Endodermal cell (in vitro differentiated cells): ENCODE measurements at regions not wholly inside any gene's neighbourhood (a gene's known extent, or its start where the extent isn't known, plus 50 kb on each side); places are given as distances from the start of the nearest gene placed in this dataset.

Experiments
- DNase-seq: peaks from one replicate; pipeline ENCODE4 v3.0.0-alpha.2; 2017
- H3K27ac ChIP-seq: 2 replicates; pipeline ENCODE4 v1.5.1; 2013; ENCODE audit warnings: mild to moderate bottlenecking, low read depth, low read length, moderate library complexity
- H3K27me3 ChIP-seq: 2 replicates; pipeline ENCODE4 v1.6.1; 2013; ENCODE audit warnings: mild to moderate bottlenecking, low read length, moderate library complexity; ENCODE audit not compliant: insufficient read depth, control insufficient read depth, poor library complexity, severe bottlenecking
- H3K36me3 ChIP-seq: 2 replicates; pipeline ENCODE4 v1.7.0; 2013; ENCODE audit warnings: mild to moderate bottlenecking, low read length, moderate library complexity; ENCODE audit not compliant: control insufficient read depth, insufficient read depth
- H3K4me1 ChIP-seq: one replicate; pipeline ENCODE4 v1.7.0; 2013; ENCODE audit warnings: low read length; ENCODE audit not compliant: control insufficient read depth, insufficient read depth
- H3K4me3 ChIP-seq: 2 replicates; pipeline ENCODE4 v1.5.1; 2013; ENCODE audit warnings: mild to moderate bottlenecking, low read length, moderate library complexity
- H3K9ac ChIP-seq: 2 replicates; pipeline ENCODE4 v1.6.1; 2013; ENCODE audit warnings: mild to moderate bottlenecking, low read length, moderate library complexity; ENCODE audit not compliant: poor library complexity, severe bottlenecking; ENCODE audit errors: extremely low read depth
- H3K9me3 ChIP-seq: 2 replicates; pipeline ENCODE4 v1.6.1; 2013; ENCODE audit warnings: mild to moderate bottlenecking, low read length, moderate library complexity; ENCODE audit not compliant: control insufficient read depth
- H3K27ac Mint-ChIP-seq: 2 replicates; pipeline ENCODE4 v1.8.0; 2020; ENCODE audit warnings: mixed read lengths
- H3K27me3 Mint-ChIP-seq: 2 replicates; pipeline ENCODE4 v1.8.0; 2021; ENCODE audit warnings: mild to moderate bottlenecking, mixed read lengths; ENCODE audit not compliant: insufficient read depth
- H3K36me3 Mint-ChIP-seq: 2 replicates; pipeline ENCODE4 v1.8.0; 2020; ENCODE audit warnings: low read depth, mixed read lengths
- H3K4me1 Mint-ChIP-seq: 2 replicates; pipeline ENCODE4 v1.8.0; 2020; ENCODE audit warnings: mixed read lengths
- H3K4me3 Mint-ChIP-seq: 2 replicates; pipeline ENCODE4 v1.8.0; 2020; ENCODE audit warnings: mild to moderate bottlenecking, moderate library complexity, mixed read lengths
- H3K9me3 Mint-ChIP-seq: 2 replicates; pipeline ENCODE4 v1.8.0; 2020; ENCODE audit warnings: mild to moderate bottlenecking, mixed read lengths
- WGBS, 2 experiments: methylation state at CpG; one replicate each; pipeline versions ENCODE4 v1.1.5 to v1.1.7; 2013; ENCODE audit warnings: missing lambda C conversion rate in 2 of 2, mixed read lengths in 1 of 2; ENCODE audit not compliant: insufficient coverage in 1 of 2, insufficient read length in 1 of 2; 5-methylcytosine and 5-hydroxymethylcytosine counted together
- TF ChIP-seq, protein P1 (sequence below): fragments of 200-600 bp; sonication (generic); conservative IDR thresholded peaks from 2 replicates; pipeline ENCODE4 v1.5.0; 2021; ENCODE audit warnings: antibody characterized with exemption, mild to moderate bottlenecking

DNA sequence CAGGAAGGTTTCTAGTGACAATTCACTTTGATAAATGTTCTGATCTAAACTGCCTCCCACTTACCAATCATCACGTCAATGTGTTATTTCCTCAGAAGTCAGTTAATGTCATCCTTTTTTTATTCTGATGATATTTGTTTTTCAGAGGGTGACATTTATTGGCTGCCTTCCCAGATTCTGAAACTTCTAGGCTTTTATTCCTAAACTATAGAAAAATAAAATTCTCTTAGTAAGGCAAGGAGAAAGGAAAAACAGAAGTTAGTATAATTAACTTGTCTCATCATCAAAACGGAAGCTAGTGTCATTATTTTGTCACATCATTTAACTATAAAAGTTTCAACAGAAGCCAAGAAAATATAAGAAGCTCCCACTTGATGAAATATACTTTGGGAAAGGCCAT, 100.0 kb upstream of the C3orf80 start:
- Mint-ChIP-seq H3K27me3 (no peaks in the 10 kb centered on the region), H3K27ac (no peak overlapping the region), H3K4me1 (no peaks in the 10 kb centered on the region), H3K9me3 (peaks cover 4% of the 10 kb centered on the region), H3K4me3 (no peak overlapping the region), H3K36me3 (no peaks in the 10 kb centered on the region)
- DNase-seq, result no peak
- Histone ChIP-seq H3K27ac (no peak overlapping the region), H3K9me3 (no peaks in the 10 kb centered on the region), H3K4me1 (no peaks in the 10 kb centered on the region), H3K27me3 (no peaks in the 10 kb centered on the region), H3K4me3 (no peak overlapping the region), H3K36me3 (no peaks in the 10 kb centered on the region), H3K9ac (no peak overlapping the region)
- WGBS, 2 experiments, result 94% methylated on average over 2 of the region's 2 CpGs; no CpG with 5 or more reads in 1 of the 2 experiments
- TF ChIP-seq, protein P1, sequence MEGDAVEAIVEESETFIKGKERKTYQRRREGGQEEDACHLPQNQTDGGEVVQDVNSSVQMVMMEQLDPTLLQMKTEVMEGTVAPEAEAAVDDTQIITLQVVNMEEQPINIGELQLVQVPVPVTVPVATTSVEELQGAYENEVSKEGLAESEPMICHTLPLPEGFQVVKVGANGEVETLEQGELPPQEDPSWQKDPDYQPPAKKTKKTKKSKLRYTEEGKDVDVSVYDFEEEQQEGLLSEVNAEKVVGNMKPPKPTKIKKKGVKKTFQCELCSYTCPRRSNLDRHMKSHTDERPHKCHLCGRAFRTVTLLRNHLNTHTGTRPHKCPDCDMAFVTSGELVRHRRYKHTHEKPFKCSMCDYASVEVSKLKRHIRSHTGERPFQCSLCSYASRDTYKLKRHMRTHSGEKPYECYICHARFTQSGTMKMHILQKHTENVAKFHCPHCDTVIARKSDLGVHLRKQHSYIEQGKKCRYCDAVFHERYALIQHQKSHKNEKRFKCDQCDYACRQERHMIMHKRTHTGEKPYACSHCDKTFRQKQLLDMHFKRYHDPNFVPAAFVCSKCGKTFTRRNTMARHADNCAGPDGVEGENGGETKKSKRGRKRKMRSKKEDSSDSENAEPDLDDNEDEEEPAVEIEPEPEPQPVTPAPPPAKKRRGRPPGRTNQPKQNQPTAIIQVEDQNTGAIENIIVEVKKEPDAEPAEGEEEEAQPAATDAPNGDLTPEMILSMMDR, result no peak

DNA sequence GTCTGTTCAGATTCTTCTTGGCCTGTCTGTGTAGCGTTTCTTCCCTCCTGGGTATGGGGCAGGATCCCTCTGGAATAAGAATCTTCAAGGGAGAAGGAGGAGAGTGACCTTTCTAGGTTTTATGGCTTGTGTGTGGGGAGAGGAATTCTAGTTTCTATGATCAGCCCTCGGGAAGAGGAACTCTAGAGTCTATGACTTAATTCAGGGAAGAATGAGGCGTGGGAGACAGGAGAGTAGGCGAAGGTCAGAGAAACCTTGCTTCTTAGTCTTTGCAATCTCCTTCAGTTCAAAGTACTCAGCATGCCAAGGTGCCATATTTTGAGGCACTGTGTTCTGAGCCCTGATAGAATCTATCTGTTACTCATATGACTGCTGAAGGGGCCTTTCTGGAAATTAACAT, 99.2 kb upstream of the C3orf80 start:
- Mint-ChIP-seq H3K4me3 (no peak overlapping the region), H3K27ac (no peak overlapping the region), H3K36me3 (no peaks in the 10 kb centered on the region), H3K4me1 (no peaks in the 10 kb centered on the region), H3K27me3 (no peaks in the 10 kb centered on the region), H3K9me3 (no peaks in the 10 kb centered on the region)
- Histone ChIP-seq H3K36me3 (no peaks in the 10 kb centered on the region), H3K27ac (no peak overlapping the region), H3K4me1 (no peaks in the 10 kb centered on the region), H3K9me3 (no peaks in the 10 kb centered on the region), H3K9ac (no peak overlapping the region), H3K4me3 (no peak overlapping the region), H3K27me3 (no peaks in the 10 kb centered on the region)
- TF ChIP-seq, protein P1, result no peak
- DNase-seq, result no peak
- WGBS, 2 experiments, result 80 to 93% methylated on average over 3 to 4 of the region's 4 CpGs

DNA sequence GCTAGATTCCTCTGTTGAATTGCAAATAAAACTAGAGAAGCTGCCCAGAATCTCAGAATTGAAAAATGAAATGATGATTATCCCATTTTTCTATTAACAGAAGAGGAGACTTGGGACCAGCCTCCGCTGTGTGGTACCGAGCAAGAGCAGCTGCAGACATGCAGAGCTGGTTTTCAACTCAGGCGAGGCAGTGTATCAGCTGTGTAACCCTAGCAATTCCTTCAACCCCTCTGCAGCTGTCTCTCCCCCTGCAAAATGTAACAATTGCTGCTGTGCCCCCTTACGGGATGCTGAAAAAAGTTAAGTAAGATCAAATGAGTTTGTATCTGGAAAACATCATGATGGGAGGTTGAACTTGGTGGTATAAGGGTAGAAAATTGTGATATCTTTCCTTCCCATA, 98.5 kb upstream of the C3orf80 start:
- DNase-seq, result no peak
- no peaks in the 10 kb centered on the region for H3K4me1 ChIP-seq
- H3K27me3 Mint-ChIP-seq, result no peaks in the 10 kb centered on the region
- no peak overlapping the region for H3K4me3 ChIP-seq
- no peaks in the 10 kb centered on the region for H3K9me3 ChIP-seq
- 86 to 100% methylated on average over 2 to 4 of the region's 4 CpGs for WGBS, 2 experiments
- TF ChIP-seq, protein P1, result no peak
- H3K36me3 ChIP-seq, result no peaks in the 10 kb centered on the region
- H3K27ac Mint-ChIP-seq, result no peak overlapping the region
- no peak overlapping the region for H3K27ac ChIP-seq
- no peak overlapping the region for H3K9ac ChIP-seq
- no peaks in the 10 kb centered on the region for H3K27me3 ChIP-seq
- H3K36me3 Mint-ChIP-seq, result no peaks in the 10 kb centered on the region
- no peaks in the 10 kb centered on the region for H3K9me3 Mint-ChIP-seq
- H3K4me3 Mint-ChIP-seq, result no peak overlapping the region
- H3K4me1 Mint-ChIP-seq, result no peaks in the 10 kb centered on the region
